Glutamatergic neuron (in vitro differentiated cells): ENCODE measurements at regions not wholly inside any gene's neighbourhood (a gene's known extent, or its start where the extent isn't known, plus 50 kb on each side); places are given as distances from the start of the nearest gene placed in this dataset.

Experiments used
- DNase-seq: peaks from one replicate; pipeline ENCODE4 v3.0.0; 2022
- H3K27ac Mint-ChIP-seq: one replicate; pipeline ENCODE4 v1.8.0; 2020; ENCODE audit warnings: mild to moderate bottlenecking, mixed read lengths, inconsistent platforms; ENCODE audit not compliant: unreplicated experiment
- H3K27me3 Mint-ChIP-seq: one replicate; pipeline ENCODE4 v1.8.0; 2020; ENCODE audit warnings: mild to moderate bottlenecking, moderate library complexity, mixed read lengths, inconsistent platforms; ENCODE audit not compliant: unreplicated experiment
- H3K36me3 Mint-ChIP-seq: one replicate; pipeline ENCODE4 v1.8.0; 2020; ENCODE audit warnings: mild to moderate bottlenecking, mixed read lengths, inconsistent platforms; ENCODE audit not compliant: unreplicated experiment
- H3K4me1 Mint-ChIP-seq: one replicate; pipeline ENCODE4 v1.8.0; 2020; ENCODE audit warnings: mild to moderate bottlenecking, low read depth, mixed read lengths, inconsistent platforms; ENCODE audit not compliant: unreplicated experiment
- H3K4me3 Mint-ChIP-seq: one replicate; pipeline ENCODE4 v1.8.0; 2020; ENCODE audit warnings: mild to moderate bottlenecking, mixed read lengths, inconsistent platforms; ENCODE audit not compliant: unreplicated experiment
- H3K9me3 Mint-ChIP-seq: one replicate; pipeline ENCODE4 v1.8.0; 2020; ENCODE audit warnings: mild to moderate bottlenecking, moderate library complexity, mixed read lengths, inconsistent platforms; ENCODE audit not compliant: unreplicated experiment
- CTCF ChIP-seq: fragments of 200-600 bp; sonication (generic); IDR thresholded peaks from one replicate; pipeline ENCODE4 v1.5.0; 2021; ENCODE audit not compliant: partially characterized antibody, unreplicated experiment

DNA sequence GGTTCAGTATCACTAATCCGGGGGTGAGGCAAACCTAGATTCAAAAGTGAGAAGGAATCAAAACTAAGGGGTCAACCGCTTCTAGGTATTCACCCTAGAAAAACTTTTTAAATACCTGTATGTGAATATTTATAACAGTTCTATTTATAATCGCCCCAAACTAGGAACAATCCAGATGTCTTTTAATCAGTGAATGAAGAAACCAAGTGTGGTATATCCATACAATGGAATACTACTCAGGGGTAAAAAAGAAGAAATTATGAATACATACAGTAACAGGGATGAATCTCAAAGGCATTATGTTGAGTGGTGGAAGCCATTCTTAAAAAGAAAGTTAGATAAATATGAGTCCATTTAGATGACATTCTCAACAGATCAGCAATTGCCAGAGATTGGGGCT, 178.0 kb upstream of the BLID start:
- Mint-ChIP-seq H3K4me3 (no peak overlapping the region), H3K36me3 (peaks cover 7% of the 10 kb centered on the region), H3K9me3 (no peaks in the 10 kb centered on the region), H3K27ac (no peak overlapping the region), H3K4me1 (no peaks in the 10 kb centered on the region), H3K27me3 (no peaks in the 10 kb centered on the region)
- no peak for DNase-seq
- no peak for TF ChIP-seq CTCF

DNA sequence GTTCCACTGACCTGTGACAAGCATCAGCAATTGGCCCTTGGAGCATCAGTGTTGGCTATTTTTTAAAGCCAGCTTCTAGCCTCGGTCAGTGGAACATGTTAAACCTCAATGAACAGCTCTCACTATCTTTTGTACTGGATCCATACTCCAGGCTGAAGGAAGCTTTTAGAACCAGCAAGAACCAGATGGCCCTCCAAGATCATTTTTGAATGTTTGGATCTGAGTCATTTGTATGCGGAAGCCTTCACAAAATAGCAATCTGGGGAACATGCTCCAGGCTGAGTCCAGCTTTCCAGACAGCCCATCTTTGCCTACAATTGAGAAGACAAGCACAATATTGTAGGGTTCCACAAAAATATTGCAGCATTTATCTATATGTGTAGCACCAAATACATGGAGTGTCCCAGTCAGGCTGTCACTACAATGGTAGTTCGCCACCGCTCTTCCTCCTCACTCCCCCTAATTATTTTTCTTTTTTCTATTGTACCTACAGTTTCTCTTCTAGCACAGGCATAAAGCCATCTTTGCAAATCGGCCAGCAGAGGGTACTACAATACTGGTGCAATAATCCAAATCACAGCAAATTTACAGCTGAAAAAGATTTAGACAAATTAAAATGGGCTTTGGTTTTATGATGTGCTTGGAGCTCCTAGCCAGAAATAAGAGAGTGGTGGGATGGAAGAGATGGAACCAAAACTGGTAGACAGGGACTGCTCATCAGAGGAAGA, 177.4 kb upstream of the BLID start:
- peaks cover 7% of the 10 kb centered on the region for H3K36me3 Mint-ChIP-seq
- no peak overlapping the region for H3K27ac Mint-ChIP-seq
- no peaks in the 10 kb centered on the region for H3K4me1 Mint-ChIP-seq
- no peak for DNase-seq
- H3K9me3 Mint-ChIP-seq = no peaks in the 10 kb centered on the region
- H3K4me3 Mint-ChIP-seq = no peak overlapping the region
- no peak for TF ChIP-seq CTCF
- no peaks in the 10 kb centered on the region for H3K27me3 Mint-ChIP-seq

DNA sequence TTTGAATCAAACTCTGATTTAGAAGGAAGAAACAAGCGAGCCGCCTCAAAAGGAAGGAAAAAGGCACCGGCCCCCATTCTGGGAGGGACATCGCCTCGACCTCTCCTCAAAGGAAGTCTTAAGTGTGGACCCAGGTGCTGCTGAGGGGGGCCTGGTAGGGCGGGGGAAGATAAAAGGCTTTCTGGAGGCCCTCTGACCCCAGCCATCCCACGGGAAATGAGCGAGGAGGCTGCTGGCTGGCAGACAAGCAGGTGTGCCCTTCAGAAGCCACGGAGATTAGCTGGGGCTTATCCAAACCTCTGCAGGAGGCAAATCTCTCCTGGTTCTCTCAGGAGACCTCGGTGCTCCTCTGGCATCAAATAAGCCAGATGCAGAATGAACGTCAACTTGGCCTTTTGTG, 171.4 kb upstream of the BLID start:
- no peak for TF ChIP-seq CTCF
- Mint-ChIP-seq H3K27me3 (peaks cover 2% of the 10 kb centered on the region), H3K36me3 (no peaks in the 10 kb centered on the region), H3K27ac (no peak overlapping the region), H3K4me3 (no peak overlapping the region), H3K9me3 (peaks cover 4% of the 10 kb centered on the region), H3K4me1 (peaks cover 4% of the 10 kb centered on the region)
- DNase-seq = peak; percentile 75

DNA sequence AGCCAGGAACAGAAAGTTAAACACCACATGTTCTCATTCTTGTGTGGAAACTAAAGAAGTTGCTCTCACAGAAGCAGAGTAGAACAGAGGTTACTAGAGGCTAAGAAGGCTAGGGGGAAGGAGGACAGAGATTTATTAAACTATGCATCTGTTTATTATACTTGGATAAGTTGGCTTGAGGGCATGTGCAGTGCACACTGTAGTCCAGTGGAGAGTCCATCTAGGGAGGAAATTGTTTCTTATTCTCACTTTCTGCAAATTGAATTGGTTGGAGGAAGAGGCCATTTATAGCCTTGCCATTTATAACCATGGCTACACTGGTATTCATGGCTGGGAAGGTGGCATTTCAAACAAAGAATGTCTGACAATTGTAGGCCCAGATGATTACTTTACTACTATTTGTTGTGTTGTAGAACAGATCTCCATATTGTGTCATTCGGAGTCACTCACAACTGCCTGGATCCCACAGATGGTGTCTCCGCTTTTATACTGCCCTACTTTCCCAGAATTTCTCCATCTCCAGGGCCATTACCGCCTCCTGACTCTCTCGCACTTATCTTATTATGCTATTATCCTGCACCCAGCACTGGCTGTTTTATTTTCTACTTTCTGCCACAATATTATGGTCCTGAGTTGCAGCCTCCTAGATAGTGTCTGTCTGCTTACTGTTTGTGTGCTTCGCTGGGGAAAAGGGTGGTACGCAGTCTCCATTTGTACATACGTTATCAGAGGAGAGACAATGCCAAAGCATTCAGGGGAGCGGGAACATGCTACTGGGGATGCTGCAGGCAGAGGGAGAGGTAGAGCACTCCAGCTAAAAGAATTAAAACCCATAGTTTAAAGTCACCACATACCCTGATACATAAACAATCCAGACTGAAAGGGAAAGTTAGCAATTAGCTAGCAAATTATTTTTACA, 169.3 kb upstream of the BLID start:
- no peak for DNase-seq
- no peak for TF ChIP-seq CTCF
- Mint-ChIP-seq H3K27ac (peak overlapping the region; percentile 6), H3K36me3 (no peaks in the 10 kb centered on the region), H3K4me3 (no peak overlapping the region), H3K4me1 (peaks cover 12% of the 10 kb centered on the region), H3K27me3 (peaks cover 2% of the 10 kb centered on the region), H3K9me3 (peaks cover 4% of the 10 kb centered on the region)

- H3K36me3 Mint-ChIP-seq = no peaks in the 10 kb centered on the region
- H3K27me3 Mint-ChIP-seq = no peaks in the 10 kb centered on the region
- TF ChIP-seq CTCF = no peak
- H3K4me1 Mint-ChIP-seq = peaks cover 7% of the 10 kb centered on the region
- H3K9me3 Mint-ChIP-seq = no peaks in the 10 kb centered on the region
- H3K4me3 Mint-ChIP-seq = no peak overlapping the region
- peak; percentile 23 for DNase-seq
- H3K27ac Mint-ChIP-seq = no peak overlapping the region
These were observed 164.9 kb upstream of the BLID start for GRCh38 chr11:122280870-122281269.
